ENCODE measurements at regions not wholly inside any gene's neighbourhood (a gene's known extent, or its start where the extent isn't known, plus 50 kb on each side); places are given as distances from the start of the nearest gene placed in this dataset.

DNA sequence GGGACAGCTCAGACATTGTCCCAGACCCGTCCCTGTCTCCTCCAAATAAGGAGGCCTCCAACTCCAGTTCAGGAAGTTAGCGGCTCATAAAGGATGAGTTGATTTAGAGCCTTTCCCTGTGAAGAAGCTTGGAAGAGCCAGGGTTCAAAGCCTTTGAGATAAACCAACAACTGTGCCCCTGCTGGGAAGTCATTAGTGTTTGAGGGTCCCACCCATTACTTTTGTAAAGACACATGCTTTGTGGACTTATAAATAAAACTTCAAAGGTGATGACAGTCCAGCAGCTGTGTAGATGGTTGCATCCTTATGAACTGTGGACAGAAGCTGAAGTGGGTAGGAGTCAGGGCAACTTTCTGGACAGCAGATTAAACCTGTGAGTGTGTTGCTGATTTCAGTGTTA is 86.0 kb upstream of the PGRMC2 start:
- no peaks in the 10 kb centered on the region for H4K20me1 ChIP-seq (ENCODE audit: insufficient read depth, low read length)
- H3K36me3 ChIP-seq (ENCODE audit: insufficient read depth, low read length), result no peaks in the 10 kb centered on the region
- DNase-seq (ENCODE audit: insufficient read length, low spot score, missing footprints), result no peak
- H3K4me3 ChIP-seq (ENCODE audit: insufficient read depth, low read length), result no peak overlapping the region
- no peak overlapping the region for H3K4me2 ChIP-seq (ENCODE audit: insufficient read depth, low read length)
- no peak overlapping the region for H3K27ac ChIP-seq (ENCODE audit: low read depth, low read length)
- no peaks in the 10 kb centered on the region for H3K27me3 ChIP-seq (ENCODE audit: insufficient read depth, low read length)
- H3K4me1 ChIP-seq (ENCODE audit: insufficient read depth, low read length), result peaks cover 12% of the 10 kb centered on the region
- no peaks in the 10 kb centered on the region for H3K9me3 ChIP-seq (ENCODE audit: low read depth, low read length)
- H3K79me2 ChIP-seq (ENCODE audit: insufficient read depth, low read length), result no peaks in the 10 kb centered on the region
- H2AFZ ChIP-seq (ENCODE audit: low read length), result no peak overlapping the region
- TF ChIP-seq, protein P1, sequence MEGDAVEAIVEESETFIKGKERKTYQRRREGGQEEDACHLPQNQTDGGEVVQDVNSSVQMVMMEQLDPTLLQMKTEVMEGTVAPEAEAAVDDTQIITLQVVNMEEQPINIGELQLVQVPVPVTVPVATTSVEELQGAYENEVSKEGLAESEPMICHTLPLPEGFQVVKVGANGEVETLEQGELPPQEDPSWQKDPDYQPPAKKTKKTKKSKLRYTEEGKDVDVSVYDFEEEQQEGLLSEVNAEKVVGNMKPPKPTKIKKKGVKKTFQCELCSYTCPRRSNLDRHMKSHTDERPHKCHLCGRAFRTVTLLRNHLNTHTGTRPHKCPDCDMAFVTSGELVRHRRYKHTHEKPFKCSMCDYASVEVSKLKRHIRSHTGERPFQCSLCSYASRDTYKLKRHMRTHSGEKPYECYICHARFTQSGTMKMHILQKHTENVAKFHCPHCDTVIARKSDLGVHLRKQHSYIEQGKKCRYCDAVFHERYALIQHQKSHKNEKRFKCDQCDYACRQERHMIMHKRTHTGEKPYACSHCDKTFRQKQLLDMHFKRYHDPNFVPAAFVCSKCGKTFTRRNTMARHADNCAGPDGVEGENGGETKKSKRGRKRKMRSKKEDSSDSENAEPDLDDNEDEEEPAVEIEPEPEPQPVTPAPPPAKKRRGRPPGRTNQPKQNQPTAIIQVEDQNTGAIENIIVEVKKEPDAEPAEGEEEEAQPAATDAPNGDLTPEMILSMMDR (IDR thresholded peaks at IDR 0.05; ENCODE audit: extremely low read depth, low read depth, low read length), result no peak

DNA sequence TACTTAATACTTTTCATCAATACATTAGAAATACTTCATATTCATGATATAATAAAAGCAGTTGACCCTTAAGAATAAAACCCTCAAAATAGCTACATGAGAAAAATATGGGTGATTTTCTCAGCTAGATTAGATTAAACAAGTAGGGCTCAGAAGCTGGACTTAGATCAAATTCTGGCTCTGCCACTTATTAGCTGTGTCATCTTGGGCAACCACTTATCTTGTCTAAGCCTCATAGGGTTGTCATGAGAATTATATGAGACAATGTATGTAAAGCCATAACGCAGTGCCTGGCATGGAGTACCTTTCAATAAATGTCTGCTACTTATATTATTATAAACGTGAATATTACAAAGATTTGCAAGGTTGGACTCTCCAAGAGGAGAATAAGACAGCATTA is 84.3 kb upstream of the PGRMC2 start:
- Histone ChIP-seq H3K27me3 (ENCODE audit: insufficient read depth, low read length) (no peaks in the 10 kb centered on the region), H3K9me3 (ENCODE audit: low read depth, low read length) (no peaks in the 10 kb centered on the region), H3K79me2 (ENCODE audit: insufficient read depth, low read length) (no peaks in the 10 kb centered on the region), H3K4me2 (ENCODE audit: insufficient read depth, low read length) (no peak overlapping the region), H3K4me1 (ENCODE audit: insufficient read depth, low read length) (peaks cover 12% of the 10 kb centered on the region), H4K20me1 (ENCODE audit: insufficient read depth, low read length) (no peaks in the 10 kb centered on the region), H2AFZ (ENCODE audit: low read length) (no peak overlapping the region), H3K36me3 (ENCODE audit: insufficient read depth, low read length) (no peaks in the 10 kb centered on the region), H3K4me3 (ENCODE audit: insufficient read depth, low read length) (no peak overlapping the region), H3K27ac (ENCODE audit: low read depth, low read length) (no peak overlapping the region)
- TF ChIP-seq, protein P1 (IDR thresholded peaks at IDR 0.05; ENCODE audit: extremely low read depth, low read depth, low read length), result no peak
- DNase-seq (ENCODE audit: insufficient read length, low spot score, missing footprints), result no peak

DNA sequence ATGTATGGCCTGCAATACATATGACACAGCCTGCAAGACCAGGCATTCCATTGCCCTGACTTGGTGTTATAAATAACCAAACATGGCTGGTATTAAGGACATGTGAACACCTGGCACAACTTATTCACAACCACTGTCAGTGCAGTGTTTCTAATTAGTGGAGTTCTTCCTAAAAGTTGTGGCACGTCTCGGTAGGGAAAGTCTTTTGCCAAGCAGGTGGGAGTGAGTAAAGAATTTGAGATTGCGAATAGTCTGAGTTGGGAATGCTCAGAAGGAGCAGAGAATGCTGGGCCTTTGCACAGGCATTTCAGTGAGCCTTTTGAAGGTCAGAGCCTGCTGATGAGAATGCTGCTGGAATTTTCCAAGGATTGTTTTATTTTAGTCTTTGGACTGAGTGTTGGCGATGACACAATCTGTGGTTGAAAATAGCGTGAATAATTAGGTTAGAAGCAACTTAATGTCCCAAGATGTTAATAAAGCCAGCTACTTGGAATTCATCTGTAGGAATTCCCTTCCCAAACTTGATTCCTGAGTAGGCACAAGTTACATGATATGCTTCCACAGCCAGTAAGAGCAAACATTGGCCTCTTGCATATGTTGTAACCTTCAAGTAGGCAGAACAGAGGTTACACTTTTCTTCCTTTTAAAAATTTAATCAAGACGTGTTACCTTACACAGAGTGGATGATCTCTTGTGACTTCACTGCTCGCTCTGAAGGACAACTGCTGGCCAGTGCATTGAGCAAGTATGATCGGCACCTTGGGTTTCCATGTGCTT is 83.6 kb upstream of the PGRMC2 start:
- Histone ChIP-seq H3K36me3 (ENCODE audit: insufficient read depth, low read length) (no peaks in the 10 kb centered on the region), H2AFZ (ENCODE audit: low read length) (no peak overlapping the region), H3K4me1 (ENCODE audit: insufficient read depth, low read length) (peaks cover 12% of the 10 kb centered on the region), H4K20me1 (ENCODE audit: insufficient read depth, low read length) (no peaks in the 10 kb centered on the region), H3K27me3 (ENCODE audit: insufficient read depth, low read length) (no peaks in the 10 kb centered on the region), H3K27ac (ENCODE audit: low read depth, low read length) (no peak overlapping the region), H3K79me2 (ENCODE audit: insufficient read depth, low read length) (no peaks in the 10 kb centered on the region), H3K4me2 (ENCODE audit: insufficient read depth, low read length) (no peak overlapping the region), H3K4me3 (ENCODE audit: insufficient read depth, low read length) (no peak overlapping the region), H3K9me3 (ENCODE audit: low read depth, low read length) (no peaks in the 10 kb centered on the region)
- TF ChIP-seq, protein P1 (IDR thresholded peaks at IDR 0.05; ENCODE audit: extremely low read depth, low read depth, low read length), result no peak
- DNase-seq (ENCODE audit: insufficient read length, low spot score, missing footprints), result no peak

DNA sequence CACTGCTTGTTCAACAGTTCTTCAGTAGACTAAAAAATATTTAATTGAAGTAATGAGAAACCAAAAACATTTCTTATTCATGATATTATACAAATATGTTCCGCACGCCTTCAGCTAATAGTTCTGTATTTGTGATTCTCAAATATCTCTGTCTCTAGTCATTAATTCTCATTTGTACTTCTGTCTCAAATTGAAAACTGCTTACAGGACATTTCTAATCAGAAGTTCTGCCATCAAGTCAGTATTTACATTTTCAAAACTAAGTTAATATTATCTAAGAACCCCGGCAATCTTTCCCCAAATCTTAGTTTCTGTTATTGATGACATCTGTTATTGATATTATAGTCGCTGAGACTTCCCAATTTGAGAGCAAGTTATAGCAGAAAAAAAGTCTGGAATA is 78.6 kb upstream of the PGRMC2 start:
- H2AFZ ChIP-seq (ENCODE audit: low read length), result no peak overlapping the region
- no peak for DNase-seq (ENCODE audit: insufficient read length, low spot score, missing footprints)
- no peaks in the 10 kb centered on the region for H3K9me3 ChIP-seq (ENCODE audit: low read depth, low read length)
- no peak overlapping the region for H3K4me2 ChIP-seq (ENCODE audit: insufficient read depth, low read length)
- peaks cover 16% of the 10 kb centered on the region for H3K4me1 ChIP-seq (ENCODE audit: insufficient read depth, low read length)
- no peak overlapping the region for H3K4me3 ChIP-seq (ENCODE audit: insufficient read depth, low read length)
- H3K79me2 ChIP-seq (ENCODE audit: insufficient read depth, low read length), result no peaks in the 10 kb centered on the region
- H3K27me3 ChIP-seq (ENCODE audit: insufficient read depth, low read length), result no peaks in the 10 kb centered on the region
- TF ChIP-seq, protein P1 (IDR thresholded peaks at IDR 0.05; ENCODE audit: extremely low read depth, low read depth, low read length), result no peak
- no peaks in the 10 kb centered on the region for H4K20me1 ChIP-seq (ENCODE audit: insufficient read depth, low read length)
- no peaks in the 10 kb centered on the region for H3K36me3 ChIP-seq (ENCODE audit: insufficient read depth, low read length)
- no peak overlapping the region for H3K27ac ChIP-seq (ENCODE audit: low read depth, low read length)
